DMS79 treated with DMSO at 0.1 percent for 48 hours (cell line): ENCODE measurements at regions not wholly inside any gene's neighbourhood (a gene's known extent, or its start where the extent isn't known, plus 50 kb on each side); places are given as distances from the start of the nearest gene placed in this dataset.

Experiments used
- DNase-seq: peaks from one replicate; lab custom pipeline; 2025; lab: John Stamatoyannopoulos, UW

DNA sequence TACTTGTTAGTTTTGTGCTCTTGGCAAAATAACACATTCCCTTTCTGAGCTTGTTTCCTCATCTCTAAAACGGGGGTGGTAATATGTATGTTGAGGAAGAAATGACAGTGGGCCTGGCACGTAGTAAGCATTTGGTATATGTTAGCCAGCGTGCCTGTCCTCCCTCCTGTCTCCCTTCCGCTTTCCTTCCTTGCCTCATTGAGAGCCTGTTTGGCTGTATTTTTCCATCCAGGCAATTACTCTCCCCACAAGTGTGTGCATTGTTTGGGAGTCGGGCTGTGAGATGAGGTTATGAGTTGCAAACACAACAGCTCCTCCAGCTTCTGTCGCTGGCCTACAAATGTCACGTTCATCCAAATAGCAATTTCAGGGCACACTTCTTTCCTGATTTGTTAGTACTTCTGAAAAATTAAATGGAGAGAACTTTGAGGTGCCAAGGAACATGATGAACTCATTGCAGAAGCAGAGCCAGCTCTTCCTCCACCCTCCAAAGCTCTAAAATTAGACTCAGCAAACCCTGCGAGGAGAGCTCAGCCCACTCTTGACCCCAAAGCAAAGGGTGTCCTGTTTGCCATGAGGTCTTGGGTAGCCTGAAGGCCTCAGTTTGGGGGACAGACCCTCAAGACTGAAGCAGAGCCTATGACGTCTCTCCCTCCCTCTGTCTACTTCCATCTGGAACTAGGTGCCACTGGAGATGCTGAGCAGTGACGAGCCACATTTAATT lies 50.7 kb upstream of the TOX2 start:
- no peak for DNase-seq

DNA sequence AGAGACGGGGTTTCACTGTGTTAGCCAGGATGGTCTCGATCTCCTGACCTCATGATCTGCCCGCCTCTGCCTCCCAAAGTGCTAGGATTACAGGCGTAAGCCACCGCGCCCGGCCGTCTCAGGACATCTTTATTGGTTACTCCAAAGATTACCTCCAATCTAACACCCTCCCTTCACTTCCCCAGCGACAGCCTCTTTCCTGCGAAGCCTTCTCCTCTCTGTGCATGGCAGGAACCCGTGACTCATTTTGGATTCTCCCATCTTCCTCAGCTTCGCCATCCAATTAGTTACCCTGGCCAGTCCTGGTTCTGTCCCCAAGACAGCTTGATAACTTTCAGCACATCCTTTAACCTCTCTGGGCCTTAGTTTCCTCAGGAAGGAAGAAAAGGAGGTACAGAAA lies 51.3 kb upstream of the TOX2 start:
- no peak for DNase-seq

DNA sequence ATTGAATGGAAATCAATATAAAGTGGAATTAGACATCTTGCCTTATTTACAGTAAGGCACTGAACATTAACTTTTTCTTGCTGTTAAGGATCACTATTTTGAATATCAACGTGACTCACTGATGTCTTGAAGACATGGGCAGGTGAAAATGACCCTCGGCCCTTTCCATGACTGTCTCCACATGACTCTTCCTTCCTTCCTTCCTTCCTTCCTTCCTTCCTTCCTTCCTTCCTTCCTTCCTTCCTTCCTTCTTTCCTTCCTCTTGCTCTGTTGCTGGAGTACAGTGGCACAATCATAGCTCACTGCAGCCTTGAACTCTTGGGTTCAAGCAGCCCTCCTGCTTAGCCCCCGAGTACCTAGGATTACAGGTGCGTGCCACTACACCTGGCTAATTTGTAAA lies 52.2 kb upstream of the TOX2 start:
- no peak for DNase-seq

DNA sequence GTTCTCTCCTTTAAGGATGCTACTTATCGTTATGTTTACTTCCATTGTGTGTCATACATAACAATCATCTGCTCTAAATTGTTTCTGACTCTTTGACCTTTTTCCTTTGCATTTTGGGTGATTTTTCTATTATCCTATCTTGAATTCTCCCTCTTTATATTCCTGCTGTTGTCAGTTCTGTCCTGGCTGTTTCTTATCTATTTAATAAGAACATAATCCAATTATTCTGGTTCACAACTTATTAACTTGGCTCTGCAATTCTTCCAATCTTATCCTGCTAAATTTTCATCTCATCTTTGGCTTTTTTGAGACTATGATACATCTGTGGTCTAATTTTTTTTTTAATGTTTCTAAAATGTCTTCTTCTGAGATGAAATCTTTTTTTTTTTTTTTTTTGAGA lies 54.7 kb upstream of the TOX2 start:
- no peak for DNase-seq

DNA sequence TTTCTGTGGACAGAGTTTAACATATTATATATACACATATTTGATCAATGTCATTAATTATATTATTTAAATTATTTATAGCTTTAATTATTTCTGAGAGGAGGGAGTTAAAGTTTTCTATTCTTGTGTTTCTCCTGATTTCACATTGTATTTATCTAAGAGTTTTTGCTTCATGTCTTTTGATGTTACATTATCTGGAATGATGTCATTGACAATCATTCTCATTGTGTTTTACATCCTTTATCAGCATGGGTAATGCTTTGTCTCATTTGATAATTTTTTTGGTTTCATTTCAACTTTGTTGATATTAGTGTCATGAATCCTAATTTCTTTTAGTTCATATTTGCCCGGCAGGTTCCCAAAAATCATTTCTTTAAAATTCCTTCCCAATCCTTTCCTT lies 56.7 kb upstream of the TOX2 start:
- DNase-seq: no peak

DNA sequence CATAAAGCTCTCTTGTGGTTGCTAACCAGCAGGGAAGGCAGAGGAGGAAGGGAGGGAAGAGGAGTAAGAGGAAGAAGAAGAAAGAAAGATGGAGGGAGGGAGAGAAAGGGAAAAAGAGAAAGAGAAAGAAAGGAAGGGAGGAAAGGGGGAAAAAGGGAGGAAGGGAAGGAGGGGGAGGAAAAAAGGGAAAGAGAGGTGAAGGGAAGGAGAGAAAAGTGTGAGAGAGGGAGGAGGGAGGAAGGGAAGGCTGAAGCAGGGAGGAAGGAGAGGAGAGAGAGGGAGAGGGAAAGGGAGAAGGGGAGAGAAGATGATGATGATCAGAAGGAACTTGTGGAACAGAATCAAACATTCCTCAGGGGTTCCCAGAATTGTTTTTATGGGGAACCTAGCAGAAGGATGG lies 57.5 kb upstream of the TOX2 start:
- DNase-seq: no peak

DNA sequence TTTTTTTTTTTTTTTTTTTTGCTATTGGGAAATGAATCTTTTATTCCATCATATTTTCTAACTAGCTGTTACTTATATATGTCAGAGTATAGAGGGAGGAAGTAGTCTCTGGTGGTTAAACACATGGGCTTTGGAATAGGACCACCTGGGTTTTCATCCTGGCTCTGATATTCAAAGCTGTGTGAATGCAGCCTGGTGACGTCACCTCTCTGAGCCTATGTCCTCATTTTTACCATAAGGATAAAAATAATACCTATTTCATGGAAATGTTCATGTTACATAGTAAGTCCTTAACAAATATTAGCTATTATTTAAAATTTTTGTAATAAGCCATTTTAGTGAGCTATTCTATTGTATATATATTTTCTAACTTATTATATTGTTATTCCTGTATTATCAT lies 58.8 kb upstream of the TOX2 start:
- no peak for DNase-seq

DNA sequence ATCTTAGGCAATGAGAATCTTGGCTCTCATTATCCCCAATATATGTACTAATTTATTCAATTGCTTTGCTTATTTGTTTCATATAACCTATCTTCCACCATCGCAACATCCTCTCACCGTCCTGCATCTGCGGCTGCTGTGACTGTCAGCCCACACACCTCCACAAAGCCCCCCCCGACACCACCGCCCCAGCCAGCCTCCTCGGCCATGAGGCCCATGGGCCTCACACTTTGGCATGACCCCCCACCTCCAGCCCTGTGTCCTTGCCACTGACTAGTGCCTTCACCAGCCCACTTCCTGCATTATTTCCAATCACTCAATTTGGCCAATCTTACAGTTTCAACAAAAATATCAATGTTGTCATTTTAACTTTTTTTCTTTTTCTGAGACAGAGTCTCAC lies 60.7 kb upstream of the TOX2 start:
- DNase-seq: no peak

DNA sequence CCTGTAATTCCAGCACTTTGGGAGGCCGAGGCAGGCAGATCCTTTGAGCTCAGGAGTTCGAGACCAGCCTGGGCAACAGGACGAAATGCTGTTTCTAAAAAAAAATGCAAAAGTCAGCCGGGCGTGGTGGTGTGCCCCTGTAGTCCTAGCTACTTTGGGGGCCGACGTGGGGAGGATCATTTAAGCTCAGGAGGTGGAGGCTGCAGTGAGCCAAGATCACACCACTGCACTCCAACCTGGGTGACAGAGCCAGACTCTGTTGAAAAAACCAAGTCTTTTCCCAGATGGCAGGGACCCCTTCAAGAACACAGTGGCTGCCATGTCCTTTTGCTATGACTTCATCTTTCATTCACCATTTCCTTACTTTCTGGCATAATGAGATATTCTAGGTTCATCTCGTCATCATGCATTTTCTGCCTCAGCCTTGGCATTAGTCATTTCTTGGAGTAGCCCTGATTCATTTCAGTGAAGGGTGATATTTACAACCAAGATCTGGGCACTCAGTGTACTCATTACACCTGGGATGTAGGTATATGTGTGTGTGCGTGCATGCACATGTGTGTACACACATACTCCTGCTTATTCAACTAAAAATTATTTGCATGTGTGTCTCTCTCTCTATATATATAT lies 61.4 kb upstream of the TOX2 start:
- DNase-seq: no peak

DNA sequence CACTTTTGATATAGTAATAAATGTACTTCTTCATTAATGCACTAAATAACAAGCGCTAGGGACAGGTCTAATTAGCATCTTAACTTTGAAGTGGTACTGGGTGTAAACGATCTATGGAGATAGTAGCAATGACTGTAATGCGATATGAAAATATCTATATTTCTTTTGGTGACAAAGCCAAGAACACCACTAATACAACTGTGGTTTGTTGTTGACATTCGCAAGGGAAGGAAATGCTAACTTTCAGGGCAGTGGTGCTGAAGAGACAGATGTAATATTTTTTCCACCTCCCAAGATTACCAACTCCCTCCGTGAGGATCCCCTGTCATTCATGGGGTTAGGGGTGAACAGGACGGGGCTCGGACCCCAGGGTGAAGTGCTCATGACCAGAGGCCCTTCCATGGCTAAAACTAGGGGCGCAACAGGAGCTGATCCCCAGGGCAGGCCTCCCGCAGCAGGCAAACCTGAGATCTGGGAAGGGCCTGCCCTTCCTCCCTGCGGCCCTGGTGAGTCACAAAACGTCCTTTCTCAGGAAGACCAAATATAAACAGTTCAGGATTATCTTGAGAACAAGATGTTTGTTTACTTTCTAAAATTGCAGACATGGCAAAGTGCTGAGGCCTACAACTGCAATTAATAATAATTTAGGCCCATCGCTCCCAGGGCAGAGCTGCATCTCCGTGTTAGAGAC lies 65.0 kb upstream of the TOX2 start:
- DNase-seq: no peak

DNA sequence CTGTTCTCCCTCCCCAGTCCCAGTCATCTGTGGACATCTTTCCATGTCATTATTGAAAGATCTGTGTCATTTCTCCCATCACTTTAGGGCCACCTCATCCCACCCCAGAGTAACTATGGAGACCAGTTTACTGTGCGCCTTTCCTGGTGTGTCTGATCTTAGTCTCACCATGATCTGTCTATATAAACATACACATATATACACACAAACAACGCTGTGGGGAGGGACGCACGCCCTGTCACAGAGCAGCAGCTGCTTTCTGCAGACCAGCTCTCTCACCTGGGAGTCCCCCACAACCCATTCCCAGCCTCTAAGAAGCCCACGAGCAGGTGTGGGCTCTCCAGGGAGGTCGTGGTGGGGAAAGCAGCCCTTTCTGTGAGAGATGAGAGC lies 68.1 kb upstream of the TOX2 start:
- no peak for DNase-seq

DNA sequence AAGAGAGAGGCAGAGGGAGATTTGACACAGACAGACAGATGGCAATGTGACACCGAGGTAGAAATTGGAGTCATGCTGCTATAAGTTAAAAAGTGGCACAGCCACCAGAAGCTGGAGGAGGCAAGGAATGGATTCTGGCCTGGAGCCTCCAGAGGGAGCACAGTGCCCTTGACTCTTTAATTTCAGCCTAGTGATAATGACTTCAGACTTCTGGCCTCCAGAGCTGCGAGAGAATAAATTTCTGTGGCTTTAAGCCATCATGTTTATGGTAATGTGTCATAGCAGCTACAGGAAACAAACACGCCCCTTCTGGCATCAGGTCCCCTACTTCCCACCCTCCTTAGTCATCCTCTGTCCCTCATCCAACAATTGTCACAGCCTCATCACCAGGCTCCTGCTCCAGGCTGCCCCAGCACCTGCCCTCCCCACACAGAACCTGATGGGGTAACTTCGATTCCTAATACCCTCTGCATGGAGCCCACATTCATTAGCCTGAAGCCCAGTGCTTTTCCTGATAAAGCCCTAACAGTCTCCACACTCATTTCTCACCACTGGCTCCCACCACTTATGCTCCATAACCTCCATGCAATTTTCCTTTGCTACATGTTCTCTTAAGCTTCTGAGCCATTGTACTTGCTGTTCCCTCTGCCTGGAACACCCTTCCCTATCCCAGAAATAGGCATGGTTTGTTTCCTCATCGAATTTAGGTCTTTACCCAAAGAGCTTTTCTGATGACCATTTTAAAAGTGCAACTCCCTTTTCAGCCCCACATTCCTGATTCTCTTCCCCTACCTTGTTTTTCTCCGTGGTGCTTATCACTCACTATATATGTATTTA lies 69.7 kb upstream of the TOX2 start:
- DNase-seq: no peak

DNA sequence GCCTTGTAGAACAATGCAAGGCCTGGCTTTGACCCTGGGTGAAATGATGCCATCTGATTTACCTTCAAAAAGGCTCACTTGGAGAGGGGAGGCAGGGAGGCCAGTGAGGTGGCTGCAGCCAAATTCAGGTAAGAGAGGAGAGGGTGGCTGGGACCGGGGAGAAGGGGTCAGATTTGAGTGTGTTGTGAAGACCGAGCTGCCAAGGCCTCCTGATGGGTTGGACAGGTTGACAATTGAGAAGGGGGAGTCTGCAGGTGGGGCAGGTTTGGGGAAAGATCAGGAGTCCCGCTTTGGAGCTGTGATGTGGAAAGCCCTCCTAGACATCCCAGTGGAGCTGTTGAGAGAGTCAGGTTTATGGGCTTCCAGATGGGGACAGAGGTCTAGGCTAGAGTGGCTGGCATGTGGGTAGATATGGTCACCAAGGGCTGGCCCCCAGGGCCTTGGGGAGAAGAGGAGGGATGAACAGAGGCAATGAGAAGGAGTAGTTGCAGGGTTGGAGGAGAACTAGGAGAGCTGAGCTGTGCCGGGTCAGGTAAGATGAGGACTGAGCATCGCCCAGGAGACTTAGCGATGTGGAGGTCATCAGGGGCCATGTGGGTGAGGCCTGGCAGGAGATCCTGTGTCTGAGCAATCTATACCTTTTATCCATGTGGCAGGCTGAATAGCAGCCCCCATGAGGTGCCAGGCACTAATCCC lies 70.5 kb upstream of the TOX2 start:
- DNase-seq: no peak

DNA sequence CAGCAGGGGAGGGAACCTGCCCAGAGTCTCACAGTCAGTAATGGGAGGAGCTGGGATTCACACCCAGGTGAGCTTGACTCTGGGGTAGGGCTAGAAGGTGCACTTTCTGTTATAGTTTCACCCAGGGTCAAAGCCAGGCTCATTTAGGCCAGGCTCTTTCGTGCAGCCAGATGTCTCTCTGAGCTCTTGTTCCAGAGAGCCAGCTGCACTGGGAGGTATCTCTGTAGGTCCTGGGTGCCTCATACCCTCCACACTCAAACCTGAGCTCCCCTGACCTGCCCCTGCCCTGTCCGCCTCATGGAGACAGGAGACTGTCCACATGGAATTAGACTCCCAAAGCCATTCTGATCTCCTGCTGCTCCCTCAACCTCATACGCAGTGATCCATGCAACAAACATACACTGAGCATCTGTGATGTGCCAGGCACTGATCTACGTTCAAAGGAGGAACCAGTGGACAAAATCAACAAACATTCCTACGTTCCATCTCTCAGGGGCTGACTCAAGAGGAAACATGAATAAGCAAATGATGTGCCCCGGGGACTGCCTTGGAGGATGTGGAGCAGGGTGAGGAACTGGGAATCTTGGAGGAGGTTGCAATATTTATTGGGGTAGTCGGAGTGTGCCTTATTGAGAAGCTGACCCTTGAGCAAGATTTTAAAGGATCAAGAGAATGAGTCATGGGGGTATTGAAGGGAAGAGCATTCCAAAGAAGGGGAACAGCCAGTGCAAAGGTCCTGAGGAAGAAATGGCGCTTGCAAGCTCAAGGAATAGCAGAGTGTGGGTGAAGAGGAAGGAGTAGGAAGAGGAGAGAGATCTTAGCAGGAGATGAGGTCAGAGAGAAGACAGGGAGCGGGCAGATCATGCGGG lies 71.3 kb upstream of the TOX2 start:
- no peak for DNase-seq

DNA sequence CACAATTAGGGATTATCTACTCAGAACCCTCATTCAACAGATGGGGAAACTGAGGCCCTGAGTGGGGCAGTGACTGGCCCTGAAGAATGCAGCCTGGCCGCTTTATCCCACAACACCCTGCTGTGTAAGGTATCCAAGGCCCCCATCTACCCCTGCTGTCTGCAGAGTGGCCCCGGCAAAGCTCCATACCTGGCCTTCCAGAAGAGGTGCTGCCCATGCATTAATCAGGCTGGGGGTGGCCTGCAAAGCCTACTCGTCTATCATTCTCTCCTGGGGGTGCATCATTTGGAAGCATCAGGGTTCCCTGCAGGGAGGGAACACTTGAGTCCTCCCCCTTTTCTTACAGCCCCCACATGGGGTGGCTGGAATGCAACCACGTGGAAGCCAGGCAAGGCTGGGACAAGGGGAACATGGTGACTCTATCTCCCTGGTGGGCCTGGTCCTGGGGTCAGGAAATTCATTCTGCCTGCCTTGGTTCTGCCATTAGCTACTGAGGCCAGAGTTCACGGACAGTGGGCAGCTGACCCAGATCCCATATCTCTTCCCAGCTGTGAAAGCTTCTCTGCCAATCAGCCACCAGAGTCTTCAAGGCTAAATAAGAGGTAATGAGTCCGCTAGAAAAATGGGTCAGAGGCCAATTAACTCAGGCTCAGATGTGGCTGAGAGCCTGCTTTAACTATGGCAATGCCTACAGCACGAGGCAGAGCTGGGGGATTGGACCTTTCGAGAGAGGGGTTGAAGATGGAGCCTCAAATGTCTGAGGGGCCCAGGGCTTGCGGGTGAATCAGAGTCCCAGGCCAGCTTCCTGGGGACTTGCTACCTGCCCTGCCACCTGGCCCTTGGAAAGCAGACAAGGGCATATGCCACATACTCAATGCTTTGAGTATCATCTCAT lies 72.3 kb upstream of the TOX2 start:
- DNase-seq: no peak

DNA sequence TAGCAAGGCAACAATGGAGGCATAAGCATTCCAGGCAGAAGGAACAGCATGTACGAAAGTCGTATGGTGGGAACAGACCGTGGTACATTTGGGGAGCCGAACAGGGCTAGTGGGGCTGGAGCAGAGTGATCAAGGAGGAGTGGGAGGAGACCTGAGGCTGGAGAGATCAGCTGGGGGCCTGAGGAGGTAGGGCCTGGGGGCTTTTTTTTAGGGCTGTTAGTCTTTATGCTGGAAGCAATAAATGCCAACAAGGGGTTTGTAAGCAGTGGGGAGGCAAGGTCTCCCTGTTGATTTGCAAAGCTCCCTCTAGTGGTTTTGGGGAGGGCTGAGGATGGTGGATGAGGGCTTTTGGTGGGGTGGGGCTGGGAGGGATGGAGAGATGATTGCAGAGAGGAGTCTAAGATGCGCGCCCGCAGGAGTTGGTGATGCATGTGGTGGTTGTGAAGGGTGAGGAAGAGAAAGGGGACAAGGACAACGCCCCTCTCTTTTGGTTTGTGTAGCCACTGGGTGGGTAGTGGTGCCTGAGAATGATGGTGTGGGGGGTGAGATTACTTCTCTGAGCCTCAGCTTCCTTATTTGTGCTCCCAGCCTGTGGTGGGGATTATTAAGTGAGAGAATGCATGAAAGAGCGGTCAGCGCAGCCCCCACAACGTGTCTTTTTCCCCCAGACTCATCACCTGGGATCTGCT lies 74.1 kb upstream of the TOX2 start:
- DNase-seq: no peak

DNA sequence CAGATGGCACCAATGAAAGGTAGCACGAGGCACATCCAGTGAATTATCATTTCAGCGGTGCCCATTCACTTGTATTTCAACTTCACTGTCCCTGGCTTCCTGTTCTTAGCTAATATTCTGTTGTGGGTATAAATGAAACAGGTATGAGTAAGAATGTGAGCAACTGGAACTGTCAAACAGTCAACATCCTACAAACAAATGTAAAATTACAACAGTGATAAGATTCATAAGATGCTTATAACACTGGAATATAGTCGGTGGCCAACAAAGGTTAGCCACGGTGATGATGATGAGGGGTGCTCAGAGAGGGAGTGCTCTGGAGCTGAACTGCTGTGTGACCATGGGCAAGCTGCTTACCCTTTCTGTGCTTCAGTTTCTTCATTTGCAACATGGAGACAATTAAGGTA lies 74.9 kb upstream of the TOX2 start:
- DNase-seq: no peak

DNA sequence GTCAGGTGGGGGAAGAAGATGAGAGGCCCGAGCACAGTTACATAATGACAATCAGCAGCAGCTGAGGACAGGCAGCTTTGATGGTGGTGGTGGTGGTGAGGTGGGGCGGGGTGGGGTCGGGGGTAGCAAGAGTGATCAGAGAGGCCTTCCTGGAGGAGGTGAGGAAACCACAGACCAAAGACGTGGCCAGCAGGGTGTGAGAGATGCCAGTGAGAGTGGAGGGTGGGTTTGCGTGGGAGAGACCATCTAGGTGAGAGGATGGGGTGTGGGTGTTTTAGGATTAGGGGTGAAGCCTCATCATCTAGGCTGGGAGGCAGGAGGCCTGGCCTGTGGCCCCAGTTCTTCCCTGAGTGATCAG lies 76.0 kb upstream of the TOX2 start:
- DNase-seq: no peak

DNA sequence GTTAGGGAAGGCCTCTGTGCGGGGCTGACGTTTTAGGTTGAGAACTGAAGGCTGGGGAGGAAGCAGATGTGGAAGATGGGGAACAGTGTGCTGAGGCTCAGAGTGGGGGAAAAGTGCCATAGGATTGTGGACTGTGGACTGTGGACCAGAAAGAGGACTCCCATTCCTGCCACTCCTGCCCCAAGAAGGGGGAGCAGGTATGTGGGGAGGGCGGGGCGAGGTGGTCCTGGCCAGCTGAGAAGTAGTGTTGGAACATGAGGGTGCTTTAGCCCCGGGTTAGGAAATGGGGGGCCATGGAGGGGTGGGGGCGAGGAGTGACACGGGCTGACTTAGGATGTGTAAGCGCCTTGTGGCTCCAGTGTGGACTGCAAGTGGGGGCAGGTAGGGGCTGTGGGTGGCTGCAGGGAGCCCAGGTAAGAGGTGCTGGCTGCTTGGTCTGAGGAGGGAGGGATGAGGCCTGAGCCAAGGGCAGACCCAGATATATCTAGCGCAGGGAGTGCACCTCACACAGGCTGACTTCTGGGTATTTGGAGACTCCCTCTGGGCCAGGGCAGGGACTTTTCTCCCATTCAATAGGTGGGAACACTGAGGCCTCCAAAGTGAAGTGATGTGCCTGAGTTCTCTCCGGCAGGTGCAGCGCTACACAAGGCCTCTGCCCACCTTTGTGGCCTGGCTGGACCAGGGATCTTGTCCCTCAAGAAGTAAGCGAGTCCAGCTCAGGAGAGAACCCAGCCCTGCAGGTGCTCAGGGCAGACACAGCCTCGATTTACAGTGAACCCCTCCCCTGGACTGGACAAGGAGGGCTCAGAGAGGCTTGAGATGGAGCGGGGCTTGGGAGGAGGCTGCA lies 76.6 kb upstream of the TOX2 start:
- DNase-seq: no peak
